ENCODE measurements at regions not wholly inside any gene's neighbourhood (a gene's known extent, or its start where the extent isn't known, plus 50 kb on each side); places are given as distances from the start of the nearest gene placed in this dataset.
A peak's percentile ranks its signal among the peaks of the same experiment; 100 is the strongest.

- H4K20me1 ChIP-seq = no peaks in the 10 kb centered on the region
- no peaks in the 10 kb centered on the region for H3K36me3 ChIP-seq
- H3K4me1 ChIP-seq = no peaks in the 10 kb centered on the region
- no peak overlapping the region for H3K4me3 ChIP-seq
- no peak overlapping the region for H3K27ac ChIP-seq
- H3K9me3 ChIP-seq (replicated peaks in 1 of 11) = no peaks in the 10 kb centered on the region
- no peak for TF ChIP-seq Cebpa-rat (IDR thresholded peaks at IDR 0.05)
- H3K9ac ChIP-seq = no peak overlapping the region
- H3K27me3 ChIP-seq = no peaks in the 10 kb centered on the region
- no peak overlapping the region for H3K4me2 ChIP-seq
These were observed 210.6 kb upstream of the FZD8 start for GRCh38 chr10:35852721-35853120.

- Histone ChIP-seq H3K9me3 (replicated peaks in 1 of 11) (no peaks in the 10 kb centered on the region), H3K27me3 (no peaks in the 10 kb centered on the region), H3K27ac (no peak overlapping the region), H3K36me3 (no peaks in the 10 kb centered on the region), H3K9ac (no peak overlapping the region), H3K4me3 (no peak overlapping the region), H4K20me1 (no peaks in the 10 kb centered on the region), H3K4me1 (no peaks in the 10 kb centered on the region), H3K4me2 (no peak overlapping the region)
- TF ChIP-seq Cebpa-rat (IDR thresholded peaks at IDR 0.05) = no peak
These were observed 206.3 kb upstream of the FZD8 start for GRCh38 chr10:35848412-35848811.

- H3K27ac ChIP-seq = no peak overlapping the region
- no peak overlapping the region for H3K4me2 ChIP-seq
- no peak for TF ChIP-seq Cebpa-rat (IDR thresholded peaks at IDR 0.05)
These were observed 202.6 kb upstream of the FZD8 start for GRCh38 chr10:35844686-35845085.

GRCh38 chr10:35843524-35844181, 201.6 kb upstream of the FZD8 start:
- Histone ChIP-seq H3K4me3 (no peak overlapping the region), H3K36me3 (no peaks in the 10 kb centered on the region), H4K20me1 (no peaks in the 10 kb centered on the region), H3K4me1 (no peaks in the 10 kb centered on the region), H3K9ac (no peak overlapping the region), H3K4me2 (no peak overlapping the region), H3K27me3 (no peaks in the 10 kb centered on the region), H3K9me3 (replicated peaks in 1 of 11) (peaks cover 19 to 26% (median 22%) of the 10 kb centered on the region in 11 experiments), H3K27ac (no peak overlapping the region)
- no peak for TF ChIP-seq Cebpa-rat (IDR thresholded peaks at IDR 0.05)

More at GRCh38 chr10:35844686-35845085, 202.6 kb upstream of the FZD8 start:
- H3K9ac ChIP-seq = no peak overlapping the region
- no peaks in the 10 kb centered on the region for H4K20me1 ChIP-seq
- peaks cover 19 to 24% (median 22%) of the 10 kb centered on the region in 11 experiments for H3K9me3 ChIP-seq (replicated peaks in 1 of 11)
- H3K36me3 ChIP-seq = no peaks in the 10 kb centered on the region
- H3K4me1 ChIP-seq = no peaks in the 10 kb centered on the region
- no peak overlapping the region for H3K4me3 ChIP-seq
- no peaks in the 10 kb centered on the region for H3K27me3 ChIP-seq

- H3K27ac ChIP-seq = no peak overlapping the region
- H3K9me3 ChIP-seq (replicated peaks in 1 of 11) = peaks cover 19 to 26% (median 22%) of the 10 kb centered on the region in 11 experiments
- H3K36me3 ChIP-seq = no peaks in the 10 kb centered on the region
- H3K4me2 ChIP-seq = no peak overlapping the region
- H3K4me3 ChIP-seq = no peak overlapping the region
- no peaks in the 10 kb centered on the region for H3K27me3 ChIP-seq
- H3K9ac ChIP-seq = no peak overlapping the region
- H3K4me1 ChIP-seq = peaks cover 0 to 13% (median 7%) of the 10 kb centered on the region in 10 experiments; a peak in 13 of 20 replicates
- no peak for TF ChIP-seq Cebpa-rat (IDR thresholded peaks at IDR 0.05)
- no peaks in the 10 kb centered on the region for H4K20me1 ChIP-seq
These were observed 196.0 kb upstream of the FZD8 start for GRCh38 chr10:35838054-35838453.

- Histone ChIP-seq H3K4me3 (no peak overlapping the region), H3K36me3 (no peaks in the 10 kb centered on the region), H3K27ac (no peak overlapping the region), H4K20me1 (no peaks in the 10 kb centered on the region), H3K4me2 (peak overlapping the region in 7 of 11 experiments; percentile 31 to 58 (median 50); a peak in 11 of 22 replicates), H3K9me3 (replicated peaks in 1 of 11) (peaks cover 8 to 19% (median 11%) of the 10 kb centered on the region in 11 experiments), H3K27me3 (no peaks in the 10 kb centered on the region), H3K9ac (no peak overlapping the region), H3K4me1 (peaks cover 0 to 13% (median 8%) of the 10 kb centered on the region in 10 experiments; a peak in 13 of 20 replicates)
- no peak for TF ChIP-seq Cebpa-rat (IDR thresholded peaks at IDR 0.05)
These were observed 193.4 kb upstream of the FZD8 start for GRCh38 chr10:35835545-35835944.

GRCh38 chr10:35834877-35835494, 192.9 kb upstream of the FZD8 start:
- Histone ChIP-seq H3K27me3 (no peaks in the 10 kb centered on the region), H3K4me2 (peak overlapping the region in 8 of 11 experiments; percentile 8 to 58 (median 50); a peak in 14 of 22 replicates), H3K9ac (peak overlapping the region in 1 of 11 experiments; percentile 29; a peak in 2 of 22 replicates)

GRCh38 chr10:35827783-35828182, 185.7 kb upstream of the FZD8 start:
- H3K36me3 ChIP-seq = no peaks in the 10 kb centered on the region
- H3K27me3 ChIP-seq = no peaks in the 10 kb centered on the region
- peaks cover 10 to 61% (median 49%) of the 10 kb centered on the region in 10 experiments for H3K4me1 ChIP-seq
- H3K4me2 ChIP-seq = peak overlapping the region in 3 of 11 experiments; percentile 10 to 59 (median 20); a peak in 4 of 22 replicates
- H3K27ac ChIP-seq = peak overlapping the region in 1 of 11 experiments; percentile 3; a peak in 1 of 22 replicates
- no peak overlapping the region for H3K4me3 ChIP-seq
- no peak overlapping the region for H3K9ac ChIP-seq
- H4K20me1 ChIP-seq = no peaks in the 10 kb centered on the region
- peaks cover 13 to 40% (median 23%) of the 10 kb centered on the region in 11 experiments; a peak in 15 of 22 replicates for H3K9me3 ChIP-seq (replicated peaks in 1 of 11)
- TF ChIP-seq Cebpa-rat (IDR thresholded peaks at IDR 0.05) = no peak

More at GRCh38 chr10:35834877-35835494, 192.9 kb upstream of the FZD8 start:
- Histone ChIP-seq H3K36me3 (no peaks in the 10 kb centered on the region), H3K27ac (no peak overlapping the region; a peak in 1 of 22 replicates), H3K4me1 (peaks cover 0 to 18% (median 12%) of the 10 kb centered on the region in 10 experiments; a peak in 13 of 20 replicates), H3K4me3 (no peak overlapping the region), H3K9me3 (replicated peaks in 1 of 11) (peaks cover 4 to 16% (median 8%) of the 10 kb centered on the region in 11 experiments; a peak in 19 of 22 replicates), H4K20me1 (no peaks in the 10 kb centered on the region)
- TF ChIP-seq Cebpa-rat (IDR thresholded peaks at IDR 0.05) = no peak

GRCh38 chr10:35824704-35825103, 182.6 kb upstream of the FZD8 start:
- Histone ChIP-seq H3K36me3 (no peaks in the 10 kb centered on the region), H3K9ac (no peak overlapping the region), H4K20me1 (no peaks in the 10 kb centered on the region), H3K4me1 (peaks cover 26 to 82% (median 68%) of the 10 kb centered on the region in 10 experiments), H3K9me3 (replicated peaks in 1 of 11) (peaks cover 10 to 31% (median 14%) of the 10 kb centered on the region in 11 experiments; a peak in 15 of 22 replicates), H3K4me3 (no peak overlapping the region), H3K4me2 (peak overlapping the region in 5 of 11 experiments; percentile 4 to 54 (median 41); a peak in 8 of 22 replicates), H3K27ac (peak overlapping the region in 1 of 11 experiments; percentile 84; a peak in 3 of 22 replicates), H3K27me3 (no peaks in the 10 kb centered on the region)
- TF ChIP-seq Cebpa-rat (IDR thresholded peaks at IDR 0.05) = no peak

All from BLaER1 treated with 17β-estradiol and CSF1 and Interleukin-3, amounts not matched to agents 10 nM and 100 nM (cell line).